ENCODE measurements at regions not wholly inside any gene's neighbourhood (a gene's known extent, or its start where the extent isn't known, plus 50 kb on each side); places are given as distances from the start of the nearest gene placed in this dataset.

- no peak overlapping the region for H3K4me3 ChIP-seq (ENCODE audit: low read depth, low read length)
- DNase-seq (ENCODE audit: low read depth) = no peak
- no peak for TF ChIP-seq CTCF (IDR thresholded peaks at IDR 0.05; ENCODE audit: insufficient read depth, low read depth, low read length)
Measured at GRCh38 chr6:40042232-40042631, 108.0 kb upstream of the MOCS1 start.

GRCh38 chr6:40039042-40039441, 104.8 kb upstream of the MOCS1 start:
- DNase-seq (ENCODE audit: low read depth) = no peak
- TF ChIP-seq CTCF (IDR thresholded peaks at IDR 0.05; ENCODE audit: insufficient read depth, low read depth, low read length) = no peak

GRCh38 chr6:40038626-40039025, 104.4 kb upstream of the MOCS1 start:
- no peak for TF ChIP-seq CTCF (IDR thresholded peaks at IDR 0.05; ENCODE audit: insufficient read depth, low read depth, low read length)
- H3K4me3 ChIP-seq (ENCODE audit: low read depth, low read length) = no peak overlapping the region
- DNase-seq (ENCODE audit: low read depth) = no peak

More at GRCh38 chr6:40039042-40039441, 104.8 kb upstream of the MOCS1 start:
- H3K4me3 ChIP-seq (ENCODE audit: low read depth, low read length) = no peak overlapping the region

- no peak for DNase-seq (ENCODE audit: low read depth)
- no peak overlapping the region for H3K4me3 ChIP-seq (ENCODE audit: low read depth, low read length)
- TF ChIP-seq CTCF (IDR thresholded peaks at IDR 0.05; ENCODE audit: insufficient read depth, low read depth, low read length) = no peak
Measured at GRCh38 chr6:40037271-40037670, 103.0 kb upstream of the MOCS1 start.

- no peak for DNase-seq (ENCODE audit: low read depth)
- no peak for TF ChIP-seq CTCF (IDR thresholded peaks at IDR 0.05; ENCODE audit: insufficient read depth, low read depth, low read length)
- H3K4me3 ChIP-seq (ENCODE audit: low read depth, low read length) = no peak overlapping the region
Measured at GRCh38 chr6:40036186-40036585, 101.9 kb upstream of the MOCS1 start.

GRCh38 chr6:40028449-40028848, 94.2 kb upstream of the MOCS1 start:
- TF ChIP-seq CTCF (IDR thresholded peaks at IDR 0.05; ENCODE audit: insufficient read depth, low read depth, low read length) = no peak
- no peak for DNase-seq (ENCODE audit: low read depth)
- no peak overlapping the region for H3K4me3 ChIP-seq (ENCODE audit: low read depth, low read length)

GRCh38 chr6:40022867-40023266, 88.6 kb upstream of the MOCS1 start:
- no peak overlapping the region for H3K4me3 ChIP-seq (ENCODE audit: low read depth, low read length)
- DNase-seq (ENCODE audit: low read depth) = no peak
- no peak for TF ChIP-seq CTCF (IDR thresholded peaks at IDR 0.05; ENCODE audit: insufficient read depth, low read depth, low read length)
